PC-3 (cell line): ENCODE measurements at regions not wholly inside any gene's neighbourhood (a gene's known extent, or its start where the extent isn't known, plus 50 kb on each side); places are given as distances from the start of the nearest gene placed in this dataset.

ENCODE experiments used
- EZH2 ChIP-seq: fragments of 300-600 bp; sonication (generic); IDR thresholded peaks from one replicate; pipeline ENCODE4 v1.6.1; 2017; ENCODE audit warnings: antibody characterized with exemption, mild to moderate bottlenecking, low read length; ENCODE audit not compliant: unreplicated experiment
- EZH2phosphoT487 ChIP-seq: fragments of 300-600 bp; sonication (generic); IDR thresholded peaks from 2 replicates; pipeline ENCODE4 v1.6.1; 2018; ENCODE audit warnings: mild to moderate bottlenecking, antibody characterized with exemption, low read length, borderline replicate concordance
- TF ChIP-seq, protein P1 (sequence below): fragments of 300-600 bp; sonication (generic); conservative IDR thresholded peaks from 2 replicates; pipeline ENCODE4 v1.5.1; 2017; ENCODE audit warnings: antibody characterized with exemption, low read depth, mild to moderate bottlenecking, low read length

DNA sequence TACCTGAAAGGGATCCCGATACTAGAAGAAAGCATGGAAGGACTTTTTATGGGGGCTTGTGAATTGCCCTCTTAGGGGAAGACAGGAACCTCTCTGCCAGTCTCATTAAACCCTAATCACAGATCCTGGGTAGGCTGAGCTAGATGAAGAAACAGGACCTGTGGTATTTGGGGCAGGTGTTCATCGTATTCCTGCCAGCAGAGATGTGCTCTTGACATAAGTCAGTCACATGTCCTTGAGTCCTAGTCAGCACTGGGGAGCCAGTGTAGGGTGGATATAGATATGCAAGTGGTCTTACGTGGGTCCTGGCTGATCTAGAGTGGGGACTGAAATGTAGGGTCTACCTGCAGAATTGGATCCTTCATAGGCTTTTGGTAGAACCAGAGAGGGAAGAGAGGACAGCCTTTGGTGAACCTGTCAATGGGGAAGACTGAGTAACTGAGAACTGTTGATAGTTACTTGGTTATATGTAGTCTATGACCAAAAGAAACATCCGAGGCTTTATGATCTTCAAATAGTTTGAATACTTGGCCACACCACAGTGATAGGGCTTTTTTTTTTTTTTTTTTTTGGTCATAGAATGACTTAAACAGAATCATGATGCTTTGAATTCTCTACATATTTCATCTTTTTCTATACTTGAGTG lies 63.5 kb upstream of the WDR1 start:
- TF ChIP-seq EZH2 (no peak), EZH2phosphoT487 (no peak)
- TF ChIP-seq, protein P1, sequence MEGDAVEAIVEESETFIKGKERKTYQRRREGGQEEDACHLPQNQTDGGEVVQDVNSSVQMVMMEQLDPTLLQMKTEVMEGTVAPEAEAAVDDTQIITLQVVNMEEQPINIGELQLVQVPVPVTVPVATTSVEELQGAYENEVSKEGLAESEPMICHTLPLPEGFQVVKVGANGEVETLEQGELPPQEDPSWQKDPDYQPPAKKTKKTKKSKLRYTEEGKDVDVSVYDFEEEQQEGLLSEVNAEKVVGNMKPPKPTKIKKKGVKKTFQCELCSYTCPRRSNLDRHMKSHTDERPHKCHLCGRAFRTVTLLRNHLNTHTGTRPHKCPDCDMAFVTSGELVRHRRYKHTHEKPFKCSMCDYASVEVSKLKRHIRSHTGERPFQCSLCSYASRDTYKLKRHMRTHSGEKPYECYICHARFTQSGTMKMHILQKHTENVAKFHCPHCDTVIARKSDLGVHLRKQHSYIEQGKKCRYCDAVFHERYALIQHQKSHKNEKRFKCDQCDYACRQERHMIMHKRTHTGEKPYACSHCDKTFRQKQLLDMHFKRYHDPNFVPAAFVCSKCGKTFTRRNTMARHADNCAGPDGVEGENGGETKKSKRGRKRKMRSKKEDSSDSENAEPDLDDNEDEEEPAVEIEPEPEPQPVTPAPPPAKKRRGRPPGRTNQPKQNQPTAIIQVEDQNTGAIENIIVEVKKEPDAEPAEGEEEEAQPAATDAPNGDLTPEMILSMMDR: no peak
